ENCODE measurements at regions not wholly inside any gene's neighbourhood (a gene's known extent, or its start where the extent isn't known, plus 50 kb on each side); places are given as distances from the start of the nearest gene placed in this dataset.

DNA sequence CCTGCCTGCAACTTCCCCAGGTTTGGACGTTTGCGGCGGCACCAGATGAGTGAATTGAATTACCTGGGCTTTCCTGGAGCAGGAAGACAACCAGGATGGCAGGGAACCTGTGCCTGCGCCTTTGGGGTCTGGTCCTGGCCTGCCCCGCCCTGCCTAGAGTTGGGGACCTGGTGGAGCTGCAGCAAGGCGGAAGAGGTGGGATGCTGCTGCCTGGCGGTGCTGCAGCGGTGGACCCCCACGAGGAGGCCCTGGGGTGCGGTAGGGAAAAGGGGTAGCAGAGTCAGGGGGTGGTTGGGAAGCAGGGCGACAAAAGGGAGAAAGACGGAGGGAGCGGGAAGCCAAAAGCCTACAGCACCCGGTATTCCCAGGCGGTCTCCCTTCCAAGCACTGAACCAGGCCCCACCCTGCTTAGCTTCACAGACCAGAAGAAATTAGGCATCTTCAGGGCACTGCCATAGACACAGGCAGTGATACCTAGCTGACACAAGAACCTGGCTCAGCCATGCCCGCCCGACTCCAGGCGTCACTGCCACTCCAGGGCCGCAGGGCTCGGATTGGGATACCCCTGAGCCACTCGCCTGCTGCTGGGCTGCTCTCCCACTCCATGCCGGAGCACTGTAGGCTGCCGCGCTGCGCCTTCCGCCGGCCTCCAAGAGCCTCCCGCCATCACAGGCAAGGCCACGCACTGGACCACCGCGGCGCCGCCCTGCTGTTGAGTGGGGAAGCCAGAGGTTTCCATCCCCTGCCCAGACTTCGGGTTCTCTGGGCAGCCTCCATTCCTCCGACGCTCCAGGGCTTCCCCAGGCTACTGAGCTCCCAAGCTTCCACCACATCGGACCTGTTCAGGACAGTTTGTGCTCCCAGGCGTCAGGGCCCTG lies 155.2 kb upstream of the ALG10B start:
- intact Hi-C loops (cut with micrococcal nuclease; ENCODE audit: unreplicated experiment) = no loop called here
- no peak overlapping the region for H3K27ac ChIP-seq (ENCODE audit: low read depth, low read length, poor library complexity, severe bottlenecking)
- H4K20me1 ChIP-seq (ENCODE audit: insufficient read depth, low read length) = no peaks in the 10 kb centered on the region
- DNase-seq (ENCODE audit: low spot score) = no peak
- H3K4me3 ChIP-seq (ENCODE audit: low read depth, low read length, poor library complexity, severe bottlenecking) = no peak overlapping the region
- ChIA-PET CTCF (ENCODE audit: unreplicated experiment) (no interaction called here), POLR2A (no interaction called here)
- no peaks in the 10 kb centered on the region for H3K9me2 ChIP-seq (ENCODE audit: insufficient read depth, low read length)
- BruUV-seq (replicated peaks) = no TSS peak
- H3K4me2 ChIP-seq (ENCODE audit: low read length) = no peak overlapping the region
- H3K4me1 ChIP-seq (ENCODE audit: insufficient read depth, low read length, poor library complexity, severe bottlenecking) = no peaks in the 10 kb centered on the region
- no peaks in the 10 kb centered on the region for H3K9me3 ChIP-seq (ENCODE audit: low read length)
- H3K36me3 ChIP-seq (ENCODE audit: insufficient read depth, low read length) = no peaks in the 10 kb centered on the region
- H2AFZ ChIP-seq (ENCODE audit: low read length) = no peak overlapping the region
- no peak for TF ChIP-seq CTCF (conservative IDR thresholded peaks at IDR 0.05; ENCODE audit: low read length)
- no peak for TF ChIP-seq EZH2phosphoT487 (IDR thresholded peaks at IDR 0.05; ENCODE audit: borderline replicate concordance, low read depth, low read length)
- H3K79me2 ChIP-seq (ENCODE audit: insufficient read depth, low read depth, low read length) = no peaks in the 10 kb centered on the region

DNA sequence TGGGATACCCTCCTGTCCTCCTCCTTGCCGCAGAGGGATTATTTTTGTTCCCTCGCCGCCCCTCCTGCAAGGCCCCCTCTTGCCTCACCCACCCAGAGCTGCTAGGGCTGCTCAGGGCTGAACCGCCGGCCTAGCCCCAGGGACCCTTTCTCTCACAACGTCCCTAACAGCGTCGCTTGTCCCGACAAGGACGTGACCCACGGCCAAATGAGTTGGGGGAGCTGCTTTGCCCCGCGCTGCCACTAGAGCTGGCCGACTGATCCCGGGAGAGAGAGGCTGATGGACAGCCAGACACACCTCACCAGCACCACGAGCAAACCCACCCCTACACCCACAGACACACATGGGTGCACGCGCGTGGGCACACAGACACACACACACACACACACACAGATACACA lies 154.6 kb upstream of the ALG10B start:
- Histone ChIP-seq H3K4me3 (ENCODE audit: low read depth, low read length, poor library complexity, severe bottlenecking) (no peak overlapping the region), H3K27ac (ENCODE audit: low read depth, low read length, poor library complexity, severe bottlenecking) (no peak overlapping the region), H2AFZ (ENCODE audit: low read length) (no peak overlapping the region), H3K9me2 (ENCODE audit: insufficient read depth, low read length) (no peaks in the 10 kb centered on the region), H3K79me2 (ENCODE audit: insufficient read depth, low read depth, low read length) (no peaks in the 10 kb centered on the region), H3K36me3 (ENCODE audit: insufficient read depth, low read length) (no peaks in the 10 kb centered on the region), H3K4me1 (ENCODE audit: insufficient read depth, low read length, poor library complexity, severe bottlenecking) (no peaks in the 10 kb centered on the region), H3K9me3 (ENCODE audit: low read length) (no peaks in the 10 kb centered on the region), H4K20me1 (ENCODE audit: insufficient read depth, low read length) (no peaks in the 10 kb centered on the region), H3K4me2 (ENCODE audit: low read length) (no peak overlapping the region)
- ChIA-PET CTCF (ENCODE audit: unreplicated experiment) (no interaction called here), POLR2A (no interaction called here)
- TF ChIP-seq CTCF (conservative IDR thresholded peaks at IDR 0.05; ENCODE audit: low read length) (no peak), EZH2phosphoT487 (IDR thresholded peaks at IDR 0.05; ENCODE audit: borderline replicate concordance, low read depth, low read length) (no peak)
- intact Hi-C loops (cut with micrococcal nuclease; ENCODE audit: unreplicated experiment) = no loop called here
- no peak for DNase-seq (ENCODE audit: low spot score)
- BruUV-seq (replicated peaks) = no TSS peak

DNA sequence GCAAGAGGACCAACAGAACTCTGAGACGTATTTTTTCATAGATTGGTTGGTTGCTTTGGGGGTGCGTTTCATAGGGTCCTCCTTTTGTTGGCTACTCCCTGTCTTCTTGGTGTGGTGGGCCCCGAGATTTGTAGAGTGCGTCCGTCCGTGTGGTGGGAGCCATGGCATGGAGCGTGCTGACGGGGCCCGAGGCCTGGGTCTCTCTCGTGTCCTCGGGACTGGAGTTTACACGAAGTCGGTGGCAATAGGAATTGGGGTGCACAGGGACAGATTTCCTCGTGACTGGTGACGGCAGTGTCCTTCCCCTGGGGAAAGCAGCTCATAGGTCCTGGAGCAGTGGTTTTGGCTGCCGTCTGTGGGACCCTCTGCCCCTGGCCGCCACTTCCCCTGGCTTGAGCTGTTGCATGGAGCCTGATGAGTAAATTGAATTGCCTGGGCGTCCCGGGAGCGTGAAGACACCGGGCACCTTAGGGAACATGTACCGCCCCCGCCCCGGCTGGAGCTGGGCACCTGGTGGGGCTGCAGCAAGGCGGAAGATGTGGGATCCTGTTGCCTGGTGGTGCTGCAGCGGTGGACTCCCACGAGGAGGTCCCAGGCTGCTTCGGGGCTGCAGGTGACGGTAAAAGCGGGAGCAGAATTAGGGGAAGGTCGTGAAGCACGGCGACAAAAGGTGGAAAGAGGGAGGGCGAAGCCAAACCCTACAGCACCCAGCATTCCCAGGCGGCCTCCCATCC lies 153.7 kb upstream of the ALG10B start:
- Histone ChIP-seq H3K27ac (ENCODE audit: low read depth, low read length, poor library complexity, severe bottlenecking) (no peak overlapping the region), H3K9me2 (ENCODE audit: insufficient read depth, low read length) (no peaks in the 10 kb centered on the region), H3K4me1 (ENCODE audit: insufficient read depth, low read length, poor library complexity, severe bottlenecking) (no peaks in the 10 kb centered on the region), H3K9me3 (ENCODE audit: low read length) (no peaks in the 10 kb centered on the region), H3K79me2 (ENCODE audit: insufficient read depth, low read depth, low read length) (no peaks in the 10 kb centered on the region), H3K4me2 (ENCODE audit: low read length) (no peak overlapping the region), H4K20me1 (ENCODE audit: insufficient read depth, low read length) (no peaks in the 10 kb centered on the region), H2AFZ (ENCODE audit: low read length) (no peak overlapping the region), H3K4me3 (ENCODE audit: low read depth, low read length, poor library complexity, severe bottlenecking) (no peak overlapping the region), H3K36me3 (ENCODE audit: insufficient read depth, low read length) (no peaks in the 10 kb centered on the region)
- intact Hi-C loops (cut with micrococcal nuclease; ENCODE audit: unreplicated experiment) = no loop called here
- TF ChIP-seq CTCF (conservative IDR thresholded peaks at IDR 0.05; ENCODE audit: low read length) = no peak
- TF ChIP-seq EZH2phosphoT487 (IDR thresholded peaks at IDR 0.05; ENCODE audit: borderline replicate concordance, low read depth, low read length) = no peak
- ChIA-PET CTCF (ENCODE audit: unreplicated experiment) (no interaction called here), POLR2A (no interaction called here)
- DNase-seq (ENCODE audit: low spot score) = no peak
- BruUV-seq (replicated peaks) = no TSS peak
